ENCODE measurements at regions not wholly inside any gene's neighbourhood (a gene's known extent, or its start where the extent isn't known, plus 50 kb on each side); places are given as distances from the start of the nearest gene placed in this dataset.

DNA sequence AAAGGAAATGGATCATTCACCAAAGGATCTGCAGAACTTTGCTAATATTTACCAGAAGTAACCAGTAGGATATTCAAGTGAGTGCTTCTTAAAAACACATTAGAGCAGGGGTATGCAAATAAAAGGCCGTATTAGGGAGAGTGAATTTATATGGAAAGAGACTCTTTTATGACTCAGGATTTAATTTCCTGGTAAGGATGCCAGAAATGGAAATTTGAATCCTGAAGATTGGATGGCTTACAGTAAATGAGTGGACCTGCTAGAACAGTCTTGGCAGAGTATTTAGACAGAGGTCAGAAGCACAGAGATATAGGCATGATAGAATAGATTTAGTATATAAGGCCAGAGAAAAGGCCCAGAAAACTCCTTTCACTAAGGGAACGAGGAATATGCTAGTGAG, 201.6 kb downstream of the SLITRK5 start:
- Histone ChIP-seq H3K4ac (ENCODE audit: low read depth, low read length) (no peak overlapping the region), H3K23ac (ENCODE audit: low read length) (no peak overlapping the region), H3K27me3 (ENCODE audit: insufficient read depth, low read length) (no peaks in the 10 kb centered on the region), H4K8ac (ENCODE audit: low read depth, low read length) (no peak overlapping the region), H3K4me1 (ENCODE audit: control insufficient read depth in 1 of 2, insufficient read depth in 2 of 2, low read length in 2 of 2) (no peaks in the 10 kb centered on the region), H4K91ac (ENCODE audit: low read depth, low read length) (no peak overlapping the region), H3K14ac (ENCODE audit: low read length) (no peak overlapping the region), H2AFZ (ENCODE audit: insufficient read depth, low read length, poor library complexity) (no peak overlapping the region), H2BK5ac (ENCODE audit: low read depth, low read length, poor library complexity) (no peak overlapping the region), H2BK120ac (ENCODE audit: insufficient read depth, low read length, poor library complexity) (no peak overlapping the region), H2AK5ac (ENCODE audit: low read length) (no peak overlapping the region), H3K79me2 (ENCODE audit: control insufficient read depth, insufficient read depth, low read length, poor library complexity) (no peaks in the 10 kb centered on the region), H3K9me3 (ENCODE audit: insufficient read depth, low read depth, low read length) (no peaks in the 10 kb centered on the region), H3K4me3 (ENCODE audit: low read depth, low read length) (no peak overlapping the region), H3K27ac (ENCODE audit: low read depth, low read length) (no peak overlapping the region), H3K4me2 (ENCODE audit: low read length) (no peak overlapping the region), H2BK12ac (ENCODE audit: low read length) (no peak overlapping the region), H4K12ac (ENCODE audit: low read depth, low read length) (no peak overlapping the region), H3K9ac (ENCODE audit: low read length) (no peak overlapping the region), H3K36me3 (ENCODE audit: control insufficient read depth in 1 of 2, insufficient read depth in 2 of 2, low read length in 2 of 2) (no peaks in the 10 kb centered on the region), H3K79me1 (ENCODE audit: low read length) (no peaks in the 10 kb centered on the region), H3K18ac (ENCODE audit: low read length) (no peak overlapping the region)
- DNase-seq, result no peak
- no CpG with 5 or more reads among the region's 2 CpGs for WGBS (ENCODE audit: extremely low coverage, insufficient coverage, insufficient read length)

DNA sequence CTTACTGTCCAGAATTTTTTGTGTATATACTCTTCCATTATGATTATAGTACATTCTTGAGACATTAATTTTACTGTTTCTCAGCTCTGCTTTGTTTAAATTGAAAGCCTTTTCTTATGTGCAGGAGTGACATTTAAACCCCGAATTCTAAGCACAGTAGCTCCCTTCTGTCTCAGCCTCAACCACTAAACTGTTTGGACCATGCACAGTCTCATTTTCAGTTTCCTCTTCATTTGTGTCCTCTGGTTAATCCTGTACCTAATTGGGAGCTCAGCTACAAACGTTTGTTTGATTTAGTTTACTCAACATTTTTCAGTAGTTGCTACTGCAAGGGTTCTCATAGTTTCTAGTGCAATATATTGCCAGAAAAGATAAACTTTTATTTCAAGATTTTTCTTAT, 206.3 kb downstream of the SLITRK5 start:
- no peak overlapping the region for H3K4ac ChIP-seq (ENCODE audit: low read depth, low read length)
- H3K23ac ChIP-seq (ENCODE audit: low read length), result no peak overlapping the region
- H3K79me1 ChIP-seq (ENCODE audit: low read length), result no peaks in the 10 kb centered on the region
- no peak overlapping the region for H3K4me3 ChIP-seq (ENCODE audit: low read depth, low read length)
- H4K12ac ChIP-seq (ENCODE audit: low read depth, low read length), result no peak overlapping the region
- no peak overlapping the region for H2BK12ac ChIP-seq (ENCODE audit: low read length)
- H4K91ac ChIP-seq (ENCODE audit: low read depth, low read length), result no peak overlapping the region
- H2AK5ac ChIP-seq (ENCODE audit: low read length), result no peak overlapping the region
- no peaks in the 10 kb centered on the region for H3K4me1 ChIP-seq (ENCODE audit: control insufficient read depth in 1 of 2, insufficient read depth in 2 of 2, low read length in 2 of 2)
- H3K4me2 ChIP-seq (ENCODE audit: low read length), result no peak overlapping the region
- H3K14ac ChIP-seq (ENCODE audit: low read length), result no peak overlapping the region
- H3K27ac ChIP-seq (ENCODE audit: low read depth, low read length), result no peak overlapping the region
- H3K79me2 ChIP-seq (ENCODE audit: control insufficient read depth, insufficient read depth, low read length, poor library complexity), result no peaks in the 10 kb centered on the region
- WGBS (ENCODE audit: extremely low coverage, insufficient coverage, insufficient read length), result no CpG with 5 or more reads among the region's 2 CpGs
- H3K9ac ChIP-seq (ENCODE audit: low read length), result no peak overlapping the region
- H3K36me3 ChIP-seq (ENCODE audit: control insufficient read depth in 1 of 2, insufficient read depth in 2 of 2, low read length in 2 of 2), result no peaks in the 10 kb centered on the region
- no peak overlapping the region for H2AFZ ChIP-seq (ENCODE audit: insufficient read depth, low read length, poor library complexity)
- no peaks in the 10 kb centered on the region for H3K27me3 ChIP-seq (ENCODE audit: insufficient read depth, low read length)
- no peak for DNase-seq
- H4K8ac ChIP-seq (ENCODE audit: low read depth, low read length), result no peak overlapping the region
- H2BK120ac ChIP-seq (ENCODE audit: insufficient read depth, low read length, poor library complexity), result no peak overlapping the region
- H3K9me3 ChIP-seq (ENCODE audit: insufficient read depth, low read depth, low read length), result no peaks in the 10 kb centered on the region
- no peak overlapping the region for H3K18ac ChIP-seq (ENCODE audit: low read length)
- no peak overlapping the region for H2BK5ac ChIP-seq (ENCODE audit: low read depth, low read length, poor library complexity)

DNA sequence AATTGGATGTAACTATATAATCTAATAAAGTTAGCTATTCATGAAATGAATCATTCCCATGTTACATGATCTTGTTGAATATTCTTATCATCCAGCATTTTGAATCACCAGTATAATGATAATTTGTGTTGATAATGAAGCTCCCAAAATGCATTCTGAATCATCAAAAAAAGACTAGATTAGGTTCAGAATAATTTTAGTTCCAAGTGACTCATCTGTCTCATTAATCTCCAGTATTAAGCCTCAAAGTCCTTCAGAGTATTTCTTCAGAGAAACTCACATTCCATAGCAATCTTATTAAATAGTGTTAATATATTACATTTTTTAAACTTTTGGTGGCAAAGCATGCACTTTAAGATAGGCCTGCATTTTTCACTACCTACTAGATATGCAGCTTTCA, 207.5 kb downstream of the SLITRK5 start:
- no peaks in the 10 kb centered on the region for H3K27me3 ChIP-seq (ENCODE audit: insufficient read depth, low read length)
- no peak overlapping the region for H3K4me2 ChIP-seq (ENCODE audit: low read length)
- no peak overlapping the region for H3K23ac ChIP-seq (ENCODE audit: low read length)
- no peak overlapping the region for H2BK120ac ChIP-seq (ENCODE audit: insufficient read depth, low read length, poor library complexity)
- H3K27ac ChIP-seq (ENCODE audit: low read depth, low read length), result no peak overlapping the region
- H2BK5ac ChIP-seq (ENCODE audit: low read depth, low read length, poor library complexity), result no peak overlapping the region
- H4K12ac ChIP-seq (ENCODE audit: low read depth, low read length), result no peak overlapping the region
- no peak overlapping the region for H2AK5ac ChIP-seq (ENCODE audit: low read length)
- H2AFZ ChIP-seq (ENCODE audit: insufficient read depth, low read length, poor library complexity), result no peak overlapping the region
- no peaks in the 10 kb centered on the region for H3K36me3 ChIP-seq (ENCODE audit: control insufficient read depth in 1 of 2, insufficient read depth in 2 of 2, low read length in 2 of 2)
- H3K4ac ChIP-seq (ENCODE audit: low read depth, low read length), result no peak overlapping the region
- H3K14ac ChIP-seq (ENCODE audit: low read length), result no peak overlapping the region
- H3K18ac ChIP-seq (ENCODE audit: low read length), result no peak overlapping the region
- no peak overlapping the region for H3K9ac ChIP-seq (ENCODE audit: low read length)
- H3K4me3 ChIP-seq (ENCODE audit: low read depth, low read length), result no peak overlapping the region
- no peaks in the 10 kb centered on the region for H3K79me1 ChIP-seq (ENCODE audit: low read length)
- no peak for DNase-seq
- H3K79me2 ChIP-seq (ENCODE audit: control insufficient read depth, insufficient read depth, low read length, poor library complexity), result no peaks in the 10 kb centered on the region
- H4K8ac ChIP-seq (ENCODE audit: low read depth, low read length), result no peak overlapping the region
- no peak overlapping the region for H4K91ac ChIP-seq (ENCODE audit: low read depth, low read length)
- no peaks in the 10 kb centered on the region for H3K4me1 ChIP-seq (ENCODE audit: control insufficient read depth in 1 of 2, insufficient read depth in 2 of 2, low read length in 2 of 2)
- H2BK12ac ChIP-seq (ENCODE audit: low read length), result no peak overlapping the region
- no peaks in the 10 kb centered on the region for H3K9me3 ChIP-seq (ENCODE audit: insufficient read depth, low read depth, low read length)

DNA sequence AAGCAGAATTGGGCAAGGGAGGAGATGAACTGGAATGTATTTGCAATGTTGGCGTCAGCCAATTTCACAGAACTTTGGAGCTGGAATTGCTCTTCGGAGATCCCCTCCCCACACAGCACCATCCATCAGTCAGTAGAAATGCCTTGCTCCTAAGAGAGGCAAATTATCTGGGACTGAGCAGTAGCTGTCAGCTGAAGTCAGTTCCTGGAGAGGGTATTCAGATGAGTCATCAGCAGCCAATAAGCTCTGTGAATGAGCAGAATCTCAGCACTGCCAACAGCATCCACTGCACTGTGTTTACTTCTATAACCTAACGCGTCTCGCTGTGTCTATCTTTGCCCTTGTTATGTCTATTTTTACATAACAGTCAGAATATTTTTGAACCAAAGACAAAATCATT, 213.7 kb downstream of the SLITRK5 start:
- no peaks in the 10 kb centered on the region for H3K36me3 ChIP-seq (ENCODE audit: control insufficient read depth in 1 of 2, insufficient read depth in 2 of 2, low read length in 2 of 2)
- no peak overlapping the region for H4K12ac ChIP-seq (ENCODE audit: low read depth, low read length)
- H3K27ac ChIP-seq (ENCODE audit: low read depth, low read length), result no peak overlapping the region
- DNase-seq, result no peak
- no peak overlapping the region for H2BK12ac ChIP-seq (ENCODE audit: low read length)
- no peak overlapping the region for H4K8ac ChIP-seq (ENCODE audit: low read depth, low read length)
- WGBS (ENCODE audit: extremely low coverage, insufficient coverage, insufficient read length), result no CpG with 5 or more reads among the region's 5 CpGs
- H2BK5ac ChIP-seq (ENCODE audit: low read depth, low read length, poor library complexity), result no peak overlapping the region
- H2AFZ ChIP-seq (ENCODE audit: insufficient read depth, low read length, poor library complexity), result no peak overlapping the region
- H4K91ac ChIP-seq (ENCODE audit: low read depth, low read length), result no peak overlapping the region
- no peaks in the 10 kb centered on the region for H3K79me2 ChIP-seq (ENCODE audit: control insufficient read depth, insufficient read depth, low read length, poor library complexity)
- H3K23ac ChIP-seq (ENCODE audit: low read length), result no peak overlapping the region
- H3K4me3 ChIP-seq (ENCODE audit: low read depth, low read length), result no peak overlapping the region
- no peaks in the 10 kb centered on the region for H3K9me3 ChIP-seq (ENCODE audit: insufficient read depth, low read depth, low read length)
- no peak overlapping the region for H3K14ac ChIP-seq (ENCODE audit: low read length)
- H2AK5ac ChIP-seq (ENCODE audit: low read length), result no peak overlapping the region
- H3K4me1 ChIP-seq (ENCODE audit: control insufficient read depth in 1 of 2, insufficient read depth in 2 of 2, low read length in 2 of 2), result no peaks in the 10 kb centered on the region
- H2BK120ac ChIP-seq (ENCODE audit: insufficient read depth, low read length, poor library complexity), result no peak overlapping the region
- H3K79me1 ChIP-seq (ENCODE audit: low read length), result no peaks in the 10 kb centered on the region
- no peak overlapping the region for H3K4ac ChIP-seq (ENCODE audit: low read depth, low read length)
- H3K4me2 ChIP-seq (ENCODE audit: low read length), result no peak overlapping the region
- H3K18ac ChIP-seq (ENCODE audit: low read length), result no peak overlapping the region
- H3K9ac ChIP-seq (ENCODE audit: low read length), result no peak overlapping the region
- H3K27me3 ChIP-seq (ENCODE audit: insufficient read depth, low read length), result no peaks in the 10 kb centered on the region

Measured in trophoblast cell (in vitro differentiated cells and primary cell).